Nephron (organoid): ENCODE measurements at regions not wholly inside any gene's neighbourhood (a gene's known extent, or its start where the extent isn't known, plus 50 kb on each side); places are given as distances from the start of the nearest gene placed in this dataset.
"Not testable (repeated sequence)": the region's sequence is repeated elsewhere in the genome, so short reads cannot be mapped to it uniquely, and the experiment has no call there.

Experiments used
- H3K27ac Mint-ChIP-seq, 3 experiments: 2 replicates each; pipeline ENCODE4 v1.8.0; 2020; ENCODE audit warnings: mixed read lengths in 3 of 3, mild to moderate bottlenecking in 2 of 3, moderate library complexity in 1 of 3
- H3K27me3 Mint-ChIP-seq: 2 replicates; pipeline ENCODE4 v1.8.0; 2021; ENCODE audit warnings: low read depth, mild to moderate bottlenecking, moderate library complexity, mixed read lengths
- H3K36me3 Mint-ChIP-seq: 2 replicates; pipeline ENCODE4 v1.8.0; 2020; ENCODE audit warnings: low read depth, mixed read lengths
- H3K4me1 Mint-ChIP-seq: 2 replicates; pipeline ENCODE4 v1.8.0; 2020; ENCODE audit warnings: mixed read lengths
- H3K4me3 Mint-ChIP-seq, 3 experiments: 2 replicates each; pipeline ENCODE4 v1.8.0; 2020; ENCODE audit warnings: mild to moderate bottlenecking in 3 of 3, mixed read lengths in 3 of 3, moderate library complexity in 2 of 3
- H3K9me3 Mint-ChIP-seq: 2 replicates; pipeline ENCODE4 v1.8.0; 2020; ENCODE audit warnings: mixed read lengths
- TF ChIP-seq, protein P1 (sequence below), 3 experiments: fragments of 200-600 bp; sonication (generic); IDR thresholded peaks; one replicate each; pipeline ENCODE4 v1.5.0; 2021; ENCODE audit warnings: antibody characterized with exemption in 3 of 3; ENCODE audit not compliant: unreplicated experiment in 3 of 3

DNA sequence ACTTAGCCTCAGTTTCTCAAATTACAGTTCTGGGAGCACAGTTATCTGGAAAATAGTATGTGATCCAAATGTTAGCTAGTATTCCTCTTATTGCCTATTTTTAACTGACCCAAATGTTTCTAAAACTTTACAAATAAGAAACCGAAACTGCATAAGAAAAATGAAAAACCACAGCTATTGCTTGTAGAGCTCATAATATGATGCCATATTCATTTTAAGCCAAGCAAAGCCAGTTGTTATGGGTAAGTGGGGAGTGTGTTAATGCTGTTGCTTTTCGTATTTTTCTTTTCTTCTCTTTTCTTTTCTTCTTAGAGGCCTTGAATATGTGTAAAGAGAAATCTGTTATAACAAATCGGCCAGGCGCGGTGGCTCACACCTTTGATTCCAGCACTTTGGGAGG lies 447.4 kb upstream of the TUSC1 start:
- Mint-ChIP-seq H3K9me3 (peaks cover 2% of the 10 kb centered on the region), H3K27ac (no peak overlapping the region), H3K36me3 (no peaks in the 10 kb centered on the region), H3K27me3 (no peaks in the 10 kb centered on the region), H3K4me1 (peaks cover 17% of the 10 kb centered on the region), H3K4me3 (no peak overlapping the region)
- TF ChIP-seq, protein P1, sequence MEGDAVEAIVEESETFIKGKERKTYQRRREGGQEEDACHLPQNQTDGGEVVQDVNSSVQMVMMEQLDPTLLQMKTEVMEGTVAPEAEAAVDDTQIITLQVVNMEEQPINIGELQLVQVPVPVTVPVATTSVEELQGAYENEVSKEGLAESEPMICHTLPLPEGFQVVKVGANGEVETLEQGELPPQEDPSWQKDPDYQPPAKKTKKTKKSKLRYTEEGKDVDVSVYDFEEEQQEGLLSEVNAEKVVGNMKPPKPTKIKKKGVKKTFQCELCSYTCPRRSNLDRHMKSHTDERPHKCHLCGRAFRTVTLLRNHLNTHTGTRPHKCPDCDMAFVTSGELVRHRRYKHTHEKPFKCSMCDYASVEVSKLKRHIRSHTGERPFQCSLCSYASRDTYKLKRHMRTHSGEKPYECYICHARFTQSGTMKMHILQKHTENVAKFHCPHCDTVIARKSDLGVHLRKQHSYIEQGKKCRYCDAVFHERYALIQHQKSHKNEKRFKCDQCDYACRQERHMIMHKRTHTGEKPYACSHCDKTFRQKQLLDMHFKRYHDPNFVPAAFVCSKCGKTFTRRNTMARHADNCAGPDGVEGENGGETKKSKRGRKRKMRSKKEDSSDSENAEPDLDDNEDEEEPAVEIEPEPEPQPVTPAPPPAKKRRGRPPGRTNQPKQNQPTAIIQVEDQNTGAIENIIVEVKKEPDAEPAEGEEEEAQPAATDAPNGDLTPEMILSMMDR (IDR thresholded peaks at IDR 0.05; ENCODE audit: unreplicated experiment in 3 of 3): no peak

DNA sequence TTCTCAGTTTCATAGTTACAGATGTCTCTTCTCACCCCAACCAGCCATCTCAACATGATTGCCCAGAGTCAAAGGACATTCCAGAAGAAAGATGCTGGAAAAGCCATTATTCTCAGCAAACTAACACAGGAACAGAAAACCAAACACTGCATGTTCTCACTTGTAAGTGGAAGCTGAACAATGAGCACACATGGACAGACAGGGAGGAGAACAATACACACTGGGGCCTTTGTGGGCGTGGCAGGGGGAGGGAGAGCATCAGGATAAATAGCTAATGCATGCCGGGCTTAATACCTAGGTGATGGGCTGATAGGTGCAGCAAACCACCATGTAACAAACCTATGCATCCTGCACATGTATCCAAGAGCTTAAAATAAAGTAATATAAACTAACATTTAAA lies 437.8 kb upstream of the TUSC1 start:
- H3K4me3 Mint-ChIP-seq, H3K9me3 Mint-ChIP-seq, H3K4me1 Mint-ChIP-seq, H3K27ac Mint-ChIP-seq, H3K36me3 Mint-ChIP-seq, H3K27me3 Mint-ChIP-seq: not testable (repeated sequence)

DNA sequence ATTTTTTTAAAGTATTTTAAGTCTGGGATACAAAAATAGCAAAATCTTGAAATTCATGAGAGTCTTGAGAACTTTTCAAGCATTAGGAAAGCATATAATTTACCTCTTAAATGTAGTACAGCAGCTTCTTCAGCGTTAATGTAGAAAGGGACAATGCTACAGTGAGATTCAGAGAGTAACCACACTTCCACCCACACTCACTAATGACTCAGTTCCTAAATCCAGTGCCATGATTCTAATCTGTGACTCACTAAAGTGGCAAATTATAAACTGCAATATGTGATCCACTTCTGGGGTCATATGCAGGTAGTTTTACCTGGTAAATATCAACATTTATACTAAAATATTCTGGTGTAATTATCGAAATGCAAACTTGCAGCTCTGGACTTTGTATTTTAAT lies 434.5 kb upstream of the TUSC1 start:
- TF ChIP-seq, protein P1 (IDR thresholded peaks at IDR 0.05; ENCODE audit: unreplicated experiment in 3 of 3): no peak
- Mint-ChIP-seq H3K4me1 (no peaks in the 10 kb centered on the region), H3K27me3 (no peaks in the 10 kb centered on the region), H3K36me3 (no peaks in the 10 kb centered on the region), H3K9me3 (peaks cover 13% of the 10 kb centered on the region), H3K27ac (no peak overlapping the region), H3K4me3 (no peak overlapping the region)

DNA sequence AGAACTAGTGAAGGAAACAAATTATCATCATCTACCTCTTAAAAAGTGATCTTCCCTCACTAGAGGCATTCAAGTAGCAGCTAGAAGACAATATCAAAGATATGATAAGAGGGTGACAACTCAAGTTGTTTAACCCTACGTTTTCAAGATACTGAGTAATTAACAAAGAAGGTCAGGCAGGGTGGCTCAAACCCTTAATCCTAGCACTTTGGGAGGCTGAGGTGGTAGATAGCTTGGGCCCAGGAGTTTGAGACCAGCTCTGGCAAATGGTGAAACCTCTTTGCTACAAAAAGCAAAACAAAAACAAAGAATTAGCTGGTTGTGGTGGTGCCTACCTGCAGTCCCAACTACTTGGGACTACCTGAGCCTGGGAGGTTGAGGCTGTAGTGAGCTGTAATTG lies 408.2 kb upstream of the TUSC1 start:
- TF ChIP-seq, protein P1 (IDR thresholded peaks at IDR 0.05; ENCODE audit: unreplicated experiment in 3 of 3): no peak
- Mint-ChIP-seq H3K9me3 (no peaks in the 10 kb centered on the region), H3K4me3 (no peak overlapping the region), H3K4me1 (no peaks in the 10 kb centered on the region), H3K27ac (no peak overlapping the region), H3K27me3 (no peaks in the 10 kb centered on the region), H3K36me3 (no peaks in the 10 kb centered on the region)

DNA sequence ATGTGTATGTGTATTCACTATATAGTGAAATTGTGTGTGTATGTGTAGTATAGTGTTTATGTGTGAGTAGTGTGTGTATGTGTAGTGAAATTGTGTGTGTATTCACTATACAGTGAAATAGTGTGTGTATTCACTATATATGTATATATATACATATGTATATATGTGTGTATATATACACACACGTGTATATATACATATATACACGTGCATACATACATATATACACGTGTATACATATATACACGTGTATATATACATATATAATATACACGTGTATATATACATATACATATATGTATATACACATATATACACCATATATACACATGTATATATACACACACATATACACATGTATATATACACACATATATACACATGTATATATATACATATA lies 403.6 kb upstream of the TUSC1 start:
- Mint-ChIP-seq H3K36me3 (no peaks in the 10 kb centered on the region), H3K27me3 (no peaks in the 10 kb centered on the region), H3K4me3 (no peak overlapping the region), H3K9me3 (peaks cover 7% of the 10 kb centered on the region), H3K27ac (no peak overlapping the region), H3K4me1 (no peaks in the 10 kb centered on the region)
- TF ChIP-seq, protein P1 (IDR thresholded peaks at IDR 0.05; ENCODE audit: unreplicated experiment in 3 of 3): no peak

DNA sequence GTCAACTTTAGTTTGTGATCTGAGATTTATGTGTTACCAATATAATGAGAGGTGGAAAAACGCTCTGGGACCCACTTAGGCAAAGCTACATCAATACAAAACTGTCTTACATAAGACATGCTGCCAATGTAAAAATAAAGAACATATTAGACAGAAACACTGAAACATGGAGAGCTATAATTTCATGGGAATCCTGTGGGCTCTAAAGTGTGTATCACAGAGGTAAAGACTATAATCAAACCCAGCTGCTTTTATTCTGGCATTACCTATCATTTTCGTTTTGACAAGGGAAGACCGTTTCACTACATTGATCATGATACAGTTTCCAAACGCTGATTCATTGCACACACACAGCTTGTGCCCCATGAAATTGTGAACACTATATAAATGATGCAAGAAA lies 400.5 kb upstream of the TUSC1 start:
- H3K9me3 Mint-ChIP-seq: peaks cover 34% of the 10 kb centered on the region
- H3K36me3 Mint-ChIP-seq: no peaks in the 10 kb centered on the region
- no peak overlapping the region for H3K4me3 Mint-ChIP-seq
- no peaks in the 10 kb centered on the region for H3K27me3 Mint-ChIP-seq
- H3K27ac Mint-ChIP-seq: no peak overlapping the region
- H3K4me1 Mint-ChIP-seq: no peaks in the 10 kb centered on the region
- TF ChIP-seq, protein P1 (IDR thresholded peaks at IDR 0.05; ENCODE audit: unreplicated experiment in 3 of 3): no peak

DNA sequence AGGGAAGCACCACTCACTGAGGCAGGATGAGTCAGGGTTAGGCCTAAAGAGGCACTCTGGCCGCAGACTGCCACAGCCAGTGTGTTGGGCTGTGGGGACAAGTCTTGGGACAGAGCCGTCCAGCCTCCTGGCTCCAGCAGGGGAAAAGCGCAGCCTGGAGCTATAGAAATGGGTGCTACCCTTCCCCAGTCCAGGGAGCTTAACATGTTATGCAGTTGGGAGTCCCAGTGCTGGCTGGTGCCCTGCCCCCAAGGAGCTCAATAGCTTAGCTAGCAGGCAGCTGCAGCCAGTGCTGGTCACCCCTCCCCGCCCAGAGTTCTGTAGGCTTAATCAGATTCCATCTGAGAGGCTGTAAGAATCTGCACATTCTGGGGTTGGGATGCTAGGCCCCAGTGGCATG lies 399.6 kb upstream of the TUSC1 start:
- H3K27me3 Mint-ChIP-seq: no peaks in the 10 kb centered on the region
- H3K4me1 Mint-ChIP-seq: no peaks in the 10 kb centered on the region
- H3K36me3 Mint-ChIP-seq: no peaks in the 10 kb centered on the region
- no peak overlapping the region for H3K27ac Mint-ChIP-seq
- H3K9me3 Mint-ChIP-seq: peaks cover 35% of the 10 kb centered on the region
- no peak overlapping the region for H3K4me3 Mint-ChIP-seq
- TF ChIP-seq, protein P1 (IDR thresholded peaks at IDR 0.05; ENCODE audit: unreplicated experiment in 3 of 3): no peak
